ELR (cell line): ENCODE measurements at regions not wholly inside any gene's neighbourhood (a gene's known extent, or its start where the extent isn't known, plus 50 kb on each side); places are given as distances from the start of the nearest gene placed in this dataset.
"Not testable (repeated sequence)": the region's sequence is repeated elsewhere in the genome, so short reads cannot be mapped to it uniquely, and the experiment has no call there.

Experiments
- DNase-seq: peaks from one replicate; pipeline ENCODE4 v3.0.0-alpha.2; 2015; ENCODE audit warnings: low read depth

DNA sequence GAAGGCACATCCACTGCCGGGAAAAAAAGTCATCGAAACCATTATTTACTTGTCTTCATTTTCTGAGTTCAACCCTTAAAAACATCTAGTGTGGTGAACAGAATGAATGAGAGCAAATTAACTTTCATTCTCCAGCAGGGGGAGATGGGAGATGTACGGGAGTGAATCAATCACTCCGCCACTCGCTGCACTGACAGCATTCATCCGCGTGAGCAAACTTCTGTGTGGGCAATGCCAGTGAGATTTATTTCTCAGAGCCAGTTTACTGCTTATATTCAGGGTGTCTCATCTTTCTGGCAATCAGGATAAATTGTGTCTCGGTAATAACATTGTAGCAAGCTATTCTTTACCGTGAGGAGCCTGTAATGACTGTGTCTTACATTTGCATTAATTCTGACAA, 463.6 kb upstream of the MIS18BP1 start:
- peak; percentile 6 for DNase-seq

DNA sequence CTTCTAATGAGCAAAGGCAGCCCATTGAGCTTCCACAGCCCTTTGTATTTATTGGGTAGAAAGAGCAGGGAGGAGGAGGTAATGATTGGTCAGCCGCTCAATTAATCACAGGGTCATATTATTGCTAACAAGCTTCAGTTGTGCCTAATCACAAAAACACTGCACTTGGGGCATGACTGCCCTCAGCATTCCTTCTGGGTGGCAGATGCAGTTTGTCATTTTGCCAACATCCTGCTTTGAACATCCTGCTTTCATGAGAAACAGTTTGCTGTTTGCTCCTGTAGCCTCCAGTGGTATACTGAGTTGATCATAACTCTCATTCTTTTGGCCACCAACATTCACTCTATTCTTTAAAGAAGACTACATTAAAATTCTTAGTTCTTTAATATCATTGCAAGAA, 462.9 kb upstream of the MIS18BP1 start:
- no peak for DNase-seq

- no peak for DNase-seq
Observed at GRCh38 chr14:45709541-45709940, 456.5 kb upstream of the MIS18BP1 start.

DNA sequence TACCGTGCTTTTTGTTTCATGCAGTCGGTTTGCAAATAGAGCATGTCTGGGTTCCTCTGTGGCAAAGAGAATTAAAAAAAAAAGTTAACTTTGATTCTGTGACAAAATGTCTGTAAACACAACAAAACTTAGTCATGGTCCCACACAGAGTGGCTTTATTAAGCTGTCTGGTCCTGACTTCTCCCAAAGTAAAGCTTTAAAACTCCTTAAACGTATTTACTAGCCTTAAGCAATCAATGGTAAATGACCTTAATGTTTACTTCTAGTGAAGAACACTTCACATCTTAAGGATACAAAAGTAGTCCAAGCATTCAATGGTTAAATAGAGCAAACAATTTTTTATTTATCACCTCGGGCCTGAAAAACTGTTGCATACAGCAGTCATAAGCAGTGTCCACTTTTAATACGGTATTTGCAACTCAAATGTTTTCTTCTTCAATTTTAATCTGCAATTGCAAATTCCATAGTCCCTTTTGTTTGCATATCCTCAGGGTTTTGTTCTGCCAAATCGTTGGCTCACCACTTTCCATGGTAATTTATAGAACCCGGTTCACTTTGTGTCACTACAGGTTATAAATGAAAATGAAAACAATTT, 453.0 kb upstream of the MIS18BP1 start:
- DNase-seq: no peak

DNA sequence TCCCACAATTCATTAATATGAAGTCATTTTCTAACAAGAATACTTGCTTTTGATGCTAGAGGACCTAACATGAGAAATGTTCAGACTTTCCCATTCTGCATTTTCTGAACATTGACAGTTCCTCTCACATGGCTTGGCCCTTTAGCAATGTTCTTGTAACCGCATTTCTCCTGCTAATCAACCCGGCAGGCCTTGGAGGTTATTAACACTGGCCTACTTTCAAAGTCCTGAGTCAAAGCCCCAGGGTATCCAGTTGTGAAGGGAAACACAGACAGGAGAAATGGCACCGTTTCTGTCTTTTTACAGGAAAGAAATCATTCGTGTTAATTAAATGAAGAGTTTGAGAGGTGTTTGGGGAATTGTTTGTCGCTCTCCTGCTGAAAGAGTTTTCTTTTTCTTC, 446.5 kb upstream of the MIS18BP1 start:
- no peak for DNase-seq

DNA sequence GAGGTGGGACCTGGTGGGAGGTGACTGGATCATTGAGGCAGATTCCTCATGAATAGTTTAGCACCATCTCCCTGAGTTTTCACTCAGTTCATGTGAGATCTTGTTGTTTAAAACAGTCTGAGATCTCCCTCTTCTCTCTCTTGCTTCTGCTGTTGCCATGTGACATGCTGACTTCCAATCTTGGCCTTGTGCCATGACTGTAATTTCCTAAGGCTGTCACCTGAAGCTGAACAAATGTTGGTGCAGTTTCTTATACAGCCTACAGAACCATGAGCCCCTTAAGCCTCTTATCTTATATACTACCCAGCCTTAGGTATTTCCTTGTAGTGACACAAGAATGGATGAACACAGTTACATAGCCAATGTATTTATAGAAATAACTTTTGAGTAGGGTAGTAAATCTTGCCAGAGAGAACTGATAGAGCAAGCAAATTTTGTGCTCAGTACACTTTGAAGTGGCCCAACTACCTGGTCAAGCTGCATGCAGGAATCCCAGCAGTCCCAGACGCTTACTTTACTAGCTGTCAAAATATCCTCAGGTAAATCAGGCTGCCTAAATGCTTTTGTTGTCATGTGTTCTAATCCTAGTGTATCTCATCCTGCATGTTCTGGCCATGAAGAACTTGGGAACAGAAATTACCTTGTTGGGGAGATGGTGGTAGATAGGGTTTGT, 445.6 kb upstream of the MIS18BP1 start:
- no peak for DNase-seq

- no peak for DNase-seq
Observed at GRCh38 chr14:45686771-45687170, 433.8 kb upstream of the MIS18BP1 start.

GRCh38 chr14:45680531-45680930, 427.5 kb upstream of the MIS18BP1 start:
- DNase-seq: peak; percentile 2

- DNase-seq: peak; percentile 96
Observed at GRCh38 chr14:45679853-45680252, 426.9 kb upstream of the MIS18BP1 start.

- DNase-seq: peak; percentile 26
Observed at GRCh38 chr14:45678163-45678562, 425.2 kb upstream of the MIS18BP1 start.

DNA sequence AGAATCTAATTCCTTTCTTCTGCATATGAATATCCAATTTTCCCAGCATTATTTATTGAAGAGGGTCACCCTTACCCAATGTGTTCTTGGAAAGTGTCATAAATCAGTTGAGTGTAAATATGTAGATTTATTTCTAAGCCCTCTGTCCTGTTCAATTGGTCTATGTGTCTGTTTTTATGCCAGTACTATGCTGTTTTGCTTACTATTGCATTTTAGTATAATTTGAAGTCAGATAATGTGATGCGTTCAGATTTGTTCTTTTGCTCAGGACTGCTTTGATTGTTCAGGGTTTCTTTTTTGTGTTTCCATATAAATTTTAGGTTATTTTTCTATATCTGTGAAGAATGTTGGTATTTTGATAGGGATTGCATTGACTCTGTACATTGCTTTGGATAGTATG, 420.4 kb upstream of the MIS18BP1 start:
- no peak for DNase-seq

- DNase-seq: peak; percentile 22
Observed at GRCh38 chr14:45664668-45665356, 411.8 kb upstream of the MIS18BP1 start.

- no peak for DNase-seq
Observed at GRCh38 chr14:45658917-45659299, 405.9 kb upstream of the MIS18BP1 start.

- no peak for DNase-seq
Observed at GRCh38 chr14:45658226-45658916, 405.4 kb upstream of the MIS18BP1 start.

DNA sequence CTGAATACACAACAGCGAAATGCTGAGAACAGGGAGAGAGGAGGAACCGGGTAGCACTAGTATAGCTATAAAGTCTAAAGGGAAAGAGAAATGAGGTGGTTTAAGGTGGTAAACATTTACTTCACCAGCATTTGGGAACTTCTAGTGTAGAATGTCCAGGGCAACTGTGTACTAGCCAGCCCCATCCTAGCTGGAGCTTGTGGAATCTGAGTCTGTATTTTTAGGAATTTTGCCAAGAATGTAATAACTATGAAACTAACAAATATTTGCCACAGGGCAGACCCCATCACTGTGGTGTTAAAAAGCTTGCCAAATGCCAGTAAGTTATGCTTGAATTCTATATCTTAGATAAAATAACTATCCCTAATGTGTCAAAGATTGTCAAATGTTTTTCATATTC, 398.9 kb upstream of the MIS18BP1 start:
- DNase-seq: peak; percentile 15

DNA sequence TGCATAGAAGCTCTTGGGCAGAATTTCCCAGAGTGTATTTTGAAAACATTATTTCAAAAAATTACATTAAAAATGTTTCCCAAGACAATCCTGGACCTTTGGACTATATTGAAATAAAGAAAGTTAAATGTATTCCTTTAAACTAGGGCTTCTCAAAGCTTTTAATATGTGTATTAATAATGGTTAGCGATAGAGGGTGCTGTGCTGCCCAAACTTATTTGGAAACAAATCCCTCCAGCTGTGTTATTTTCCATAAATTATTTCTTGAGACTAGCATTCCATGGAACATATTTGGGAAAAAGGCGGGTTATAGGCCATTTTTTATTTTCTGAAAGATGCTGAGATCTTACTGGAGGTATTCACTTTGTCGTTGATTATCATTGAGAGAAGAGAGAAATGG, 397.8 kb upstream of the MIS18BP1 start:
- DNase-seq: peak; percentile 15

GRCh38 chr14:45649051-45649450, 396.0 kb upstream of the MIS18BP1 start:
- DNase-seq: peak; percentile 3

DNA sequence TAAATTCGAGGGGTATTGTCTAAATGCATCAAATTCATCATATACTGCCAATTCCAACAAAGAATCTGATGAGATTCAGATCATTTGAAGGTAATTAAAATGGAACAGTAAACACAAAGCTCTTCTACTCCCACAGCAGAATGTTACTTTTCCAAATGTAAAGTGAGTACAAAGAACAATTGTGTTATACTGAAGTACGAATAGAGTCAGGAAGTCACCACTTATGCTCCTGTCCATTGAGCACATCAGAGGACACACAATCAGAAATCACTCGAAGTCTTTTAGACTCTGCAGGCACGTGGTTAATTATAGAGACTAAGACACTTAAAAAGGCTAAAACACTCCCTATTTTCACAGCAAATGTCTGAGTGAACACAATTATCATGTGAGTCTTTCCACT, 388.5 kb upstream of the MIS18BP1 start:
- DNase-seq: no peak

DNA sequence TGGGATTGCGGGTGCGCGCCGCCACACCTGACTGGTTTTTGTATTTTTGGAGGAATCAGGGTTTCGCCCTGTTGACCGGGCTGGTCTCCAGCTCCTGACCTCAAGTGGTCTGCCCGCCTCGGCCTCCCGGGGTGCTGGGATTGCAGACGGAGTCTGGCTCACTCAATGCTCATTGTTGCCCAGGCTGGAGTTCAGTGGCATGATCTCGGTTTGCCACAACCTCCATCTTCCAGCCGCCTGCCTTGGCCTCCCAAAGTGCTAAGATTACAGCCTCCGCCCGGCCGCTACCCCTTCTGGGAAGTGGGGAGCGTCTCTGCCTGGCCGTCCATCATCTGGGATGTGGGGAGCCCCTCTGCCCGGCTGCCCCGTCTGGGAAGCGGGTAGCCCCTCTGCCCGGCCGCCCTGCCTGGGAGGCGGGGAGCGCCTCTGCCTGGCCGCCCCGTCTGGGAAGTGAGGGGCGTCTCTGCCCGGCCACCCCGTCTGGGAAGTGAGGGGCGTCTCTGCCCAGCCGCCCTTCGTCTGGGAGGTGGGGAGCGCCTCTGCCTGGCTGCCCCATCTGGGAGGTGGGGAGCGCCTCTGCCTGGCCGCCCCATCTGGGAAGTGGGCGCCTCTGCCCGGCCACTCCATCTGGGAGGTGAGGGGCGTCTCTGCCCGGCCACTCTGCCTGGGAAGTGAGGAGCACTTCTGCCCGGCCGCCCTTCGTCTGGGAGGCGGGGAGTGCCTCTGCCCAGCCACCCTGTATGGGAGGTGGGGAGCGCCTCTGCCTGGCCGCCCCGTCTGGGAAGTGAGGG, 381.8 kb upstream of the MIS18BP1 start:
- DNase-seq: not testable (repeated sequence)

DNA sequence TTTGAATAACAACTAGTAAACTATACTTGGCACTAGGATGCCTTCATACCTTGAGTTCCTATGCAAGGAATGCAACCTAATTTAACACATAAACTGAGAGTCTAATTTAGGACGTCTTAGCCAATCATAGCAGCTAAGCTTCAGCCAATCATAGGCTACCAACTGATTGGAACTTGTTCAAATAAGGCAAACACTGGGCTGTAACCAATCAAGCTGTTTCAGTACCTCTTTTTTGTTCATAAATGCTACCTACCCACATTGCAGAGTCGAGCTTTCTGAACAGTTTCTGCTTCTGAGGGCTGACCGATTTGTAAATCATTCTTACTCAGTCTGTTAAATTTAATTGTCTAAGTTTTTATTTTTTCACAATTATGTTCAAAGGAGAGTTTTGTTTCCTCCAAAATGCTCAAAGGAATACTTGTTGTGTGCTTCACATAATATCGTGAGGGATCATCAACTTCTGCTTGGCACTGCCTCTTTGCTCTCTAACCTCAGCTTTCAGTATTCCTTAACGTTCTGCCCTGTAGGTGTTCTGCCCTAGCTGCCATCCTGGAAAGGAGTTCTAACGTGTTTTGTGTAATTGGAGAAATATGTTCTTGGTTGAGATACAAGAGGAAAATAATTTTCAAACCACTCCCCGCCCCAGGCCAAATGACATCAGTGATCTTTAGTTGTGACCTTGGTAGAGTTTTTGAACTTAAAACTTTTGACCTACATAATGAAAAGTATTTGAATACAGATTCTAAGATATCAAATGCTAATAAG, 380.4 kb upstream of the MIS18BP1 start:
- no peak for DNase-seq

DNA sequence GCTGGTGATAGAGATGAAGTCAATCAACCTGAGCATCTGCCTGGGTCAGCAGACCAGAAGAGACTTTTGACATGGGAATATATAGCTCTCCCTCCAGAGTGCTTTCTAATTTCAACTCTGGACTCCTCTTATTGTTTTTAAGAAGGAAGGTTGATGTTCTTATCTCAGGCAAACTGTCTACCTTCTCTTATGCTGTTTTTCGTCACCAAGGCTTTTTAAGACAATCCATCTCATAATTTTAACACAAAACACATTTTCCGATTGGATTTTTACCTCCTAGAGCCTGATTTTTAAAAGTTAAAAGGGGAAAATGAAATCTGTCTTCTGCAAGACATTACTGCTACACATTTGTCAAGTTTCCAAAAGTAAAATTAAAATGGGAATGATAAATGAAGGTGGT, 368.7 kb upstream of the MIS18BP1 start:
- DNase-seq: no peak
